ENCODE measurements at regions not wholly inside any gene's neighbourhood (a gene's known extent, or its start where the extent isn't known, plus 50 kb on each side); places are given as distances from the start of the nearest gene placed in this dataset.

- TF ChIP-seq JUN (IDR thresholded peaks at IDR 0.05; ENCODE audit: borderline replicate concordance, insufficient read depth, insufficient read length, low read depth) (no peak), CTCF (IDR thresholded peaks at IDR 0.05; ENCODE audit: extremely low read depth in 1 of 2, insufficient read depth in 1 of 2, low read depth in 1 of 2, low read length in 2 of 2) (no peak), POLR2A (IDR thresholded peaks at IDR 0.05; ENCODE audit: low read depth, low read length) (no peak), GATA2 (IDR thresholded peaks at IDR 0.05; ENCODE audit: insufficient read depth, insufficient read length, low read depth, low read length) (no peak), MYC (IDR thresholded peaks at IDR 0.05; ENCODE audit: low read depth, low read length) (no peak)
These were observed 222.8 kb upstream of the MANEA start for GRCh38 chr6:95354551-95354950.

Measured in endothelial cell of umbilical vein (primary cell).